Vagina (tissue), 2 donors: ENCODE measurements at regions not wholly inside any gene's neighbourhood (a gene's known extent, or its start where the extent isn't known, plus 50 kb on each side); places are given as distances from the start of the nearest gene placed in this dataset.
"Not testable (repeated sequence)": the region's sequence is repeated elsewhere in the genome, so short reads cannot be mapped to it uniquely, and the experiment has no call there.

Experiments
- DNase-seq, 2 donors: peaks; one replicate each; pipeline ENCODE4 v3.0.0-alpha.2; 2017; ENCODE audit errors: extremely low spot score in 2 of 2
- H3K27ac ChIP-seq: fragments of 200-600 bp; sonication (generic); one replicate; pipeline ENCODE4 v1.5.1; 2019
- H3K27me3 ChIP-seq: fragments of 200-600 bp; sonication (generic); one replicate; pipeline ENCODE4 v1.5.1; 2019
- H3K36me3 ChIP-seq, 2 donors: fragments of 200-600 bp; sonication (generic); one replicate each; pipeline ENCODE4 v1.5.1; 2017 to 2019
- H3K4me1 ChIP-seq: fragments of 200-600 bp; sonication (generic); one replicate; pipeline ENCODE4 v1.5.1; 2019
- H3K4me3 ChIP-seq, 2 donors: fragments of 200-600 bp; sonication (generic); 1 replicate in 1 of 2; 2 replicates in 1 of 2; pipeline ENCODE4 v1.5.1; 2016 to 2019
- H3K9me3 ChIP-seq: fragments of 200-600 bp; sonication (generic); one replicate; pipeline ENCODE4 v1.5.1; 2019
- POLR2A ChIP-seq, 2 donors: fragments of 450-650 bp; IDR thresholded peaks; one replicate each; pipeline ENCODE4 v1.6.1; 2017; ENCODE audit warnings: antibody characterized with exemption in 2 of 2, mild to moderate bottlenecking in 2 of 2, moderate library complexity in 2 of 2
- POLR2AphosphoS5 ChIP-seq, 2 donors: sonication (generic); formaldehyde crosslinking; IDR thresholded peaks; one replicate each; pipeline ENCODE4 v1.9.0; 2017; ENCODE audit warnings: antibody characterized with exemption in 2 of 2, mild to moderate bottlenecking in 2 of 2, low read depth in 1 of 2; ENCODE audit not compliant: insufficient read depth in 1 of 2
- intact Hi-C: fragments of 100-400 bp; cut with DNase I; formaldehyde crosslinking; loops from one replicate; pipeline ENCODE4 v1.15.1; 2023
- TF ChIP-seq, protein P1 (sequence below), 3 experiments: fragments of 450-650 bp in 2 of 3; fragments of 200-600 bp in 1 of 3; sonication (generic) in 1 of 3; IDR thresholded peaks; one replicate each; pipeline ENCODE4 v1.5.1; 2017 to 2019; ENCODE audit warnings: antibody characterized with exemption in 3 of 3, mild to moderate bottlenecking in 2 of 3, moderate library complexity in 2 of 3

- intact Hi-C loops, result no loop called here
- Histone ChIP-seq H3K4me3 (no peak overlapping the region), H3K27me3 (no peaks in the 10 kb centered on the region), H3K27ac (no peak overlapping the region), H3K9me3 (no peaks in the 10 kb centered on the region), H3K4me1 (no peaks in the 10 kb centered on the region), H3K36me3 (no peaks in the 10 kb centered on the region)
- TF ChIP-seq POLR2A (IDR thresholded peaks at IDR 0.05) (no peak), POLR2AphosphoS5 (IDR thresholded peaks at IDR 0.05; ENCODE audit: insufficient read depth in 1 of 2, low read depth in 1 of 2) (no peak)
- TF ChIP-seq, protein P1, sequence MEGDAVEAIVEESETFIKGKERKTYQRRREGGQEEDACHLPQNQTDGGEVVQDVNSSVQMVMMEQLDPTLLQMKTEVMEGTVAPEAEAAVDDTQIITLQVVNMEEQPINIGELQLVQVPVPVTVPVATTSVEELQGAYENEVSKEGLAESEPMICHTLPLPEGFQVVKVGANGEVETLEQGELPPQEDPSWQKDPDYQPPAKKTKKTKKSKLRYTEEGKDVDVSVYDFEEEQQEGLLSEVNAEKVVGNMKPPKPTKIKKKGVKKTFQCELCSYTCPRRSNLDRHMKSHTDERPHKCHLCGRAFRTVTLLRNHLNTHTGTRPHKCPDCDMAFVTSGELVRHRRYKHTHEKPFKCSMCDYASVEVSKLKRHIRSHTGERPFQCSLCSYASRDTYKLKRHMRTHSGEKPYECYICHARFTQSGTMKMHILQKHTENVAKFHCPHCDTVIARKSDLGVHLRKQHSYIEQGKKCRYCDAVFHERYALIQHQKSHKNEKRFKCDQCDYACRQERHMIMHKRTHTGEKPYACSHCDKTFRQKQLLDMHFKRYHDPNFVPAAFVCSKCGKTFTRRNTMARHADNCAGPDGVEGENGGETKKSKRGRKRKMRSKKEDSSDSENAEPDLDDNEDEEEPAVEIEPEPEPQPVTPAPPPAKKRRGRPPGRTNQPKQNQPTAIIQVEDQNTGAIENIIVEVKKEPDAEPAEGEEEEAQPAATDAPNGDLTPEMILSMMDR (IDR thresholded peaks at IDR 0.05), result no peak
- no peak for DNase-seq
Measured at GRCh38 chr4:159910721-159911120, 807.8 kb downstream of the RAPGEF2 start.

DNA sequence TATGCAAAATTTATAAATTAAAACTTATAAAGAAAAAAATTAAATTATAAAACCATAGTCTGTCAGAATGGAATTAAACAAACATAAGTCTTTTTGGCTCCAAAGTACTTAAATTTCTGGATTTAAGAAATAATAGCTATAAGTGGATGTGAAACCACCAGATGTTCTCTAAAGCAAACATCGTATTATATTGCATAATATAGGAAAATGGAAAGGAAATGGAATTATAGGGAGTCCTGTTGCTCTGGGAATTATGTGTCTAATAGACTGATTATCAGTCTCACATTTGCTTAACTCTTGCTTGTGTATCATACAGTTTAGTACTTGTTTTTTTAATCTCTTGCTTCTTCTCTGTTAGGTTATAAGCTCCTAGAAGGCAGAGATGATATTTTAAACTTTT lies 819.2 kb downstream of the RAPGEF2 start:
- Histone ChIP-seq H3K4me3 (no peak overlapping the region), H3K4me1 (no peaks in the 10 kb centered on the region), H3K9me3 (peaks cover 4% of the 10 kb centered on the region), H3K36me3 (no peaks in the 10 kb centered on the region), H3K27ac (no peak overlapping the region), H3K27me3 (no peaks in the 10 kb centered on the region)
- intact Hi-C loops, result no loop called here
- no peak for DNase-seq
- TF ChIP-seq POLR2A (IDR thresholded peaks at IDR 0.05) (no peak), POLR2AphosphoS5 (IDR thresholded peaks at IDR 0.05; ENCODE audit: insufficient read depth in 1 of 2, low read depth in 1 of 2) (no peak)
- TF ChIP-seq, protein P1 (IDR thresholded peaks at IDR 0.05), result no peak

GRCh38 chr4:159925770-159926169 lies 822.9 kb downstream of the RAPGEF2 start:
- intact Hi-C loops, result no loop called here
- Histone ChIP-seq H3K27ac (no peak overlapping the region), H3K9me3 (peaks cover 4% of the 10 kb centered on the region), H3K4me3 (no peak overlapping the region), H3K27me3 (no peaks in the 10 kb centered on the region), H3K36me3 (no peaks in the 10 kb centered on the region), H3K4me1 (no peaks in the 10 kb centered on the region)
- no peak for DNase-seq
- no peak for TF ChIP-seq POLR2AphosphoS5 (IDR thresholded peaks at IDR 0.05; ENCODE audit: insufficient read depth in 1 of 2, low read depth in 1 of 2)

DNA sequence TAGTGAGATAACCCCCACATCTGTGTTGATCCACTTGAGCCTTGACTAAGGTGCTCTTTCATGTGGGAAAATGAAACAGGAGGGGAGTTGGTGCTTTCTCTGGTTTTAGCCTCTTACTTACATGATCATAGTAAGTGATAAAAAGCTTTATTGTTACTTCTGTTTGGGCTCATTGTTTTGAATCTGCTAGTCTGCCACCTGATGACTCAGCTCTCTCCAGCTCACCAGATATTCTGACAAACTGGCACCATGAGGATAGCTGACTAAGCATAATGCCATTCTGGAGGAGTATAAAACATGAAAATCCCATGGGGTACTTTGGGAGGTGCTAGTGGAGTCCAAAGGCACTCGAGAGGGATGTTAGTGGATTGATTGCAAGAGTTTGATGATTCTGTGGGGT lies 824.0 kb downstream of the RAPGEF2 start:
- Histone ChIP-seq H3K9me3 (peaks cover 4% of the 10 kb centered on the region), H3K27me3 (no peaks in the 10 kb centered on the region), H3K27ac (no peak overlapping the region), H3K4me3 (no peak overlapping the region), H3K4me1 (no peaks in the 10 kb centered on the region), H3K36me3 (no peaks in the 10 kb centered on the region)
- no peak for DNase-seq
- TF ChIP-seq POLR2AphosphoS5 (IDR thresholded peaks at IDR 0.05; ENCODE audit: insufficient read depth in 1 of 2, low read depth in 1 of 2) (no peak), POLR2A (IDR thresholded peaks at IDR 0.05) (no peak)
- TF ChIP-seq, protein P1 (IDR thresholded peaks at IDR 0.05), result no peak
- intact Hi-C loops, result no loop called here

DNA sequence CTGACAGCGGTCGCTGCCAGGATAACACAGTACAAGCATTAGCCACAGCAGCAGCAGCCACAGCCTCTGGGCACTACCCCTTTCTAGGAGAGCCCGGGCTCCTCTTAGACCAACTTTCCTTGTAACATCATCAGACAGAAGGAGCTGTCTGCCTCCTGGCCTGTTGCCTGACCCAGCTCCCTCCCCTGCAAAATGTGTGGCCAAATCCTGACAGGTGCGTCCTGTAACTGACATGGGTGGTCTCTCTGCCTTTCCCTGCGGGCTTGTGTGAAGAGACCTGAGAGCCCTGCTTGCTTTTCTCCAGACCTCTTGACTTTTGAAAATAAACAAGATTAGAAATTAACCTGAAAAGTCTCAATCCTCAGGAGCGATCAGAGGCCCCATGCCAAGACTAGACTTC lies 824.9 kb downstream of the RAPGEF2 start:
- DNase-seq, result no peak
- H3K27me3 ChIP-seq, result no peaks in the 10 kb centered on the region
- no peak for TF ChIP-seq POLR2A (IDR thresholded peaks at IDR 0.05)
- no peak for TF ChIP-seq POLR2AphosphoS5 (IDR thresholded peaks at IDR 0.05; ENCODE audit: insufficient read depth in 1 of 2, low read depth in 1 of 2)
- TF ChIP-seq, protein P1 (IDR thresholded peaks at IDR 0.05), result no peak
- H3K36me3 ChIP-seq, result no peaks in the 10 kb centered on the region
- H3K4me1 ChIP-seq, result no peaks in the 10 kb centered on the region
- no peak overlapping the region for H3K27ac ChIP-seq
- H3K9me3 ChIP-seq, result peaks cover 4% of the 10 kb centered on the region
- H3K4me3 ChIP-seq, result no peak overlapping the region
- intact Hi-C loops, result no loop called here

DNA sequence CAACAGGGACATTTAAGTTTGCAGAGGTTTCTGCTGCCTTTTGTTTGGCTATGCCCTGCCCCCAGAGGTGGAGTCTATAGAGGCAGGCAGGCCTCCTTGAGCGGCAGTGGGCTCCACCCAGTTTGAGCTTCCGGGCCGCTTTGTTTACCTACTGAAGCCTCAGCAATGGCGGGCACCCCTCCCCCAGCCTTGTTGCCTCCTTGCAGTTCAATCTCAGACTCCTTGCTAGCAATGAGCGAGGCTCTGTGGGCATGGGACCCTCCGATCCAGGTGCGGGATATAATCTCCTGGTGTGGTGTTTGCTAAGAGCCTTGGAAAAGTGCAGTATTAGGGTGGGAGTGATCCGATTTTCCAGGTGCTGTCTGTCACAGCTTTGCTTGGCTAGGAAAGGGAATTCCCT lies 831.7 kb downstream of the RAPGEF2 start:
- H3K4me1 ChIP-seq, H3K9me3 ChIP-seq, H3K27me3 ChIP-seq, H3K4me3 ChIP-seq, DNase-seq, H3K36me3 ChIP-seq, intact Hi-C loops, H3K27ac ChIP-seq: not testable (repeated sequence)
